Stimulated activated naive B cell treated with anti-CD40 and anti-IgM and Interleukin-4, amounts not matched to agents 10 μg/mL and 1 μg/mL and 100 μg/mL, for 72 hours (primary cell): ENCODE measurements at regions not wholly inside any gene's neighbourhood (a gene's known extent, or its start where the extent isn't known, plus 50 kb on each side); places are given as distances from the start of the nearest gene placed in this dataset.
"Not testable (repeated sequence)": the region's sequence is repeated elsewhere in the genome, so short reads cannot be mapped to it uniquely, and the experiment has no call there.

ENCODE experiments used
- ATAC-seq, 2 donors: fragments of 150-1000 bp; cut with Tn5 transposase; replicated peaks; 2 replicates each; pipeline ENCODE4 v1.10.0; 2021; ENCODE audit warnings: moderate library complexity in 1 of 2
- DNase-seq: peaks from one replicate; pipeline ENCODE4 v3.0.0; 2021
- H3K27ac Mint-ChIP-seq: one replicate; pipeline ENCODE4 v1.8.0; 2022; ENCODE audit warnings: mild to moderate bottlenecking, mixed read lengths
- H3K27me3 Mint-ChIP-seq, 2 donors: one replicate each; pipeline ENCODE4 v1.8.0; 2022; ENCODE audit warnings: mixed read lengths in 2 of 2
- H3K36me3 Mint-ChIP-seq, 2 donors: one replicate each; pipeline ENCODE4 v1.8.0; 2022; ENCODE audit warnings: mixed read lengths in 2 of 2, mild to moderate bottlenecking in 1 of 2
- H3K4me1 Mint-ChIP-seq, 2 donors: one replicate each; pipeline ENCODE4 v1.8.0; 2022; ENCODE audit warnings: mixed read lengths in 2 of 2, mild to moderate bottlenecking in 1 of 2
- H3K4me3 Mint-ChIP-seq, 2 donors: one replicate each; pipeline ENCODE4 v1.8.0; 2022; ENCODE audit warnings: mild to moderate bottlenecking in 2 of 2, mixed read lengths in 2 of 2, moderate library complexity in 1 of 2
- H3K9me3 Mint-ChIP-seq, 2 donors: one replicate each; pipeline ENCODE4 v1.8.0; 2022; ENCODE audit warnings: mixed read lengths in 2 of 2, mild to moderate bottlenecking in 1 of 2

GRCh38 chr2:196293751-196294515, 122.6 kb upstream of the STK17B start:
- ATAC-seq (no peak), DNase-seq (no peak)
- H3K27ac Mint-ChIP-seq: no peak overlapping the region
- peaks cover 26 to 44% of the 10 kb centered on the region in 2 donors for H3K4me1 Mint-ChIP-seq
- H3K36me3 Mint-ChIP-seq: no peaks in the 10 kb centered on the region
- no peaks in the 10 kb centered on the region for H3K9me3 Mint-ChIP-seq
- H3K27me3 Mint-ChIP-seq: no peaks in the 10 kb centered on the region
- no peak overlapping the region for H3K4me3 Mint-ChIP-seq

- ATAC-seq (no peak), DNase-seq (no peak)
- Mint-ChIP-seq H3K4me3 (no peak overlapping the region), H3K27ac (peak overlapping the region; percentile 59), H3K9me3 (no peaks in the 10 kb centered on the region), H3K36me3 (no peaks in the 10 kb centered on the region), H3K27me3 (no peaks in the 10 kb centered on the region), H3K4me1 (peaks cover 23 to 39% of the 10 kb centered on the region in 2 donors)
These were observed 123.1 kb upstream of the STK17B start for GRCh38 chr2:196294516-196294909.

- DNase-seq: no peak
- Mint-ChIP-seq H3K27ac (peak overlapping the region; percentile 59), H3K4me1 (peaks cover 21 to 34% of the 10 kb centered on the region in 2 donors)
These were observed 123.6 kb upstream of the STK17B start for GRCh38 chr2:196295005-196295404.

GRCh38 chr2:196298106-196298723, 126.8 kb upstream of the STK17B start:
- not testable (repeated sequence) for ATAC-seq, H3K27ac Mint-ChIP-seq, H3K4me1 Mint-ChIP-seq, H3K9me3 Mint-ChIP-seq, H3K27me3 Mint-ChIP-seq, H3K4me3 Mint-ChIP-seq, DNase-seq, H3K36me3 Mint-ChIP-seq

More at GRCh38 chr2:196295005-196295404, 123.6 kb upstream of the STK17B start:
- Mint-ChIP-seq H3K4me3 (no peak overlapping the region), H3K9me3 (no peaks in the 10 kb centered on the region), H3K27me3 (no peaks in the 10 kb centered on the region), H3K36me3 (no peaks in the 10 kb centered on the region)
- ATAC-seq: no peak

DNA sequence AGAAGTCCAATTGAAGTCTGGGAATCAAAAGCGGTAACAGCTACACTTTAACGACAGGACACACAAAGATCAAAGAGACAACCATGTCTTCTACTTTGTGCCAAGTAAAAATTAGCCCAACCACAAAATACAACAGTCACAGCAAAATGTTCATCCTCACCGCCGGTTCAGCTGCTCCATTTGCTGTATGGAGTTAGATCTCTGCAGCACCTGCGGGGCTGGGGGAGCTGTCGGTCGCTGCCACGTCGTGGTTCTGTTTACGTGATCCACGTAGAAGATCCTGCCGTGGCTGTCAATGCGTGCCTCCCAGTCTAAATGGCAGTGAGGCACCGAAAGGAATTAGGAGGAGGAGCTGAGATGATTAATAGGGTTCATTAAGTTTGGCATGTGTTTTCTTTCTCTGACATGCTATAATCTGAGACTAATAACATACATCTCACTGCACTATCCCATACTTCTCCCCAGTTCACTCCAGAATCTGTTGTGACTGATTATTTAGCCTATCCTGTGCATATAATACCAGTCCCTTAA, 136.5 kb upstream of the STK17B start:
- no peak for ATAC-seq
- Mint-ChIP-seq H3K36me3 (no peaks in the 10 kb centered on the region), H3K4me3 (no peak overlapping the region), H3K27me3 (no peaks in the 10 kb centered on the region), H3K4me1 (no peaks in the 10 kb centered on the region), H3K27ac (no peak overlapping the region), H3K9me3 (no peaks in the 10 kb centered on the region)
- no peak for DNase-seq

- H3K36me3 Mint-ChIP-seq: no peaks in the 10 kb centered on the region
- H3K4me1 Mint-ChIP-seq: no peaks in the 10 kb centered on the region
- no peaks in the 10 kb centered on the region for H3K27me3 Mint-ChIP-seq
- no peak overlapping the region for H3K4me3 Mint-ChIP-seq
- no peaks in the 10 kb centered on the region for H3K9me3 Mint-ChIP-seq
- ATAC-seq (no peak), DNase-seq (no peak)
- H3K27ac Mint-ChIP-seq: no peak overlapping the region
These were observed 138.3 kb upstream of the STK17B start for GRCh38 chr2:196309691-196310090.

DNA sequence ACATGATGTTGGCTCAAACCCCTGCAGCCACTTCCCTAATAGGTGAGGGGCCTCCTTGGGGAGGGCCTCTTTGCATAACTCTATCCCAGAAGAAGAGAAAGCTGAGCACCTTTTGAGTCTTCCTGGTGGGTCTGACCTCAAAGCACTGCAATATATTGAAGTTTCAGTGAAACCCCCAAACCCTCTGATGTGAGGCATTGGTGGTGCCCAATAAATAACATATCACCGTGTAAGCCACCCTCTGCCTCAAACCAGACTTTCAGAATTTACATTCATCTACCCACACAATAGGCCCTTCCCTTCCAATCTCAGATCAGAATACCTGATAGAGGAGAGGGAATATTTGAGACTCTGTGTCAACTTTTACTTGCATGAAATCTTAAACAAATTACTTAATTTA, 142.8 kb upstream of the STK17B start:
- no peaks in the 10 kb centered on the region for H3K36me3 Mint-ChIP-seq
- H3K4me3 Mint-ChIP-seq: no peak overlapping the region
- no peak overlapping the region for H3K27ac Mint-ChIP-seq
- no peaks in the 10 kb centered on the region for H3K27me3 Mint-ChIP-seq
- ATAC-seq (no peak), DNase-seq (no peak)
- H3K9me3 Mint-ChIP-seq: no peaks in the 10 kb centered on the region
- peaks cover 0 to 1% of the 10 kb centered on the region in 2 donors for H3K4me1 Mint-ChIP-seq

DNA sequence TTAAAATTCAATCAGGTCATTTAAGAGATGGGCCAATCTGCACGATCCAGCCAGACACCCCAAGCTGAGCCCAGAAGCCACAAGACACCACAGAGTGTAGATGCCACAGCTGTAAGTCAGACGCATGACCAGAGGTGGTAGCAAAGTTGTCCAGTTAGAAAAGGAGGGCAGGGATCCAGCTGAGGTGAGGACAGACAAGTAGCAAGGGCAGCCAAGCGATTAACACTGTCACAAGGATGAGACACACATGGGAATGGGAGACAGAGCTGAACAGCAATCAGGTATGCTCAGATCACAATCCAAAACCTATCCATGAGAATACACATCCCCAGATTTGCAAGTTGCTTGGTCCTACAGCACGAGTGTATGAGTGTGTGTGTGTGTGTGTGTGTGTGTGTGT, 143.4 kb upstream of the STK17B start:
- H3K9me3 Mint-ChIP-seq: no peaks in the 10 kb centered on the region
- no peaks in the 10 kb centered on the region for H3K27me3 Mint-ChIP-seq
- H3K36me3 Mint-ChIP-seq: no peaks in the 10 kb centered on the region
- no peak for ATAC-seq
- DNase-seq: no peak
- H3K4me3 Mint-ChIP-seq: no peak overlapping the region
- H3K27ac Mint-ChIP-seq: peak overlapping the region; percentile 16
- peaks cover 0 to 1% of the 10 kb centered on the region in 2 donors for H3K4me1 Mint-ChIP-seq

GRCh38 chr2:196315388-196316049, 144.1 kb upstream of the STK17B start:
- H3K9me3 Mint-ChIP-seq: no peaks in the 10 kb centered on the region
- peaks cover 0 to 1% of the 10 kb centered on the region in 2 donors for H3K4me1 Mint-ChIP-seq
- H3K4me3 Mint-ChIP-seq: no peak overlapping the region
- H3K27ac Mint-ChIP-seq: peak overlapping the region; percentile 32
- H3K36me3 Mint-ChIP-seq: no peaks in the 10 kb centered on the region
- ATAC-seq: no peak
- H3K27me3 Mint-ChIP-seq: no peaks in the 10 kb centered on the region
- no peak for DNase-seq

DNA sequence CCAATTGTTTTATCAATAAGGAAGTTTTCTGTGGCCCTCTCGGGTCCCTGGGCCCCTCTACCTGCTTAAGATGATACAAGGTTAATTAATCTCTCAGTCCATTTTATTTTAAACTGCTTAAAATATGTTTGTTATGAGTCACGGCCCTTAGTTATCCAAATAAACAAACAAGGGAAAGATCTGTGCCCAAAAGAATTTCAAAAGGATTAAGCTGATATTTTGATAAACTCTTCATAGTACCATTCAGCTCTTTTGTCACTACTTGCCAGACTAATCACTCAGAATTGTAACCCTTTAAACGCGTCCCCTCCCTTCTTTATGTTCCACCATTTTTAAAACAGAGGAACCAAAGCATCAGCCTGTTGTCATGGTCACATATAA, 144.7 kb upstream of the STK17B start:
- H3K27ac Mint-ChIP-seq: peak overlapping the region; percentile 32
- H3K4me3 Mint-ChIP-seq: no peak overlapping the region
- peaks cover 0 to 1% of the 10 kb centered on the region in 2 donors for H3K4me1 Mint-ChIP-seq
- ATAC-seq: no peak
- DNase-seq: no peak
- no peaks in the 10 kb centered on the region for H3K9me3 Mint-ChIP-seq
- H3K36me3 Mint-ChIP-seq: no peaks in the 10 kb centered on the region
- H3K27me3 Mint-ChIP-seq: no peaks in the 10 kb centered on the region

DNA sequence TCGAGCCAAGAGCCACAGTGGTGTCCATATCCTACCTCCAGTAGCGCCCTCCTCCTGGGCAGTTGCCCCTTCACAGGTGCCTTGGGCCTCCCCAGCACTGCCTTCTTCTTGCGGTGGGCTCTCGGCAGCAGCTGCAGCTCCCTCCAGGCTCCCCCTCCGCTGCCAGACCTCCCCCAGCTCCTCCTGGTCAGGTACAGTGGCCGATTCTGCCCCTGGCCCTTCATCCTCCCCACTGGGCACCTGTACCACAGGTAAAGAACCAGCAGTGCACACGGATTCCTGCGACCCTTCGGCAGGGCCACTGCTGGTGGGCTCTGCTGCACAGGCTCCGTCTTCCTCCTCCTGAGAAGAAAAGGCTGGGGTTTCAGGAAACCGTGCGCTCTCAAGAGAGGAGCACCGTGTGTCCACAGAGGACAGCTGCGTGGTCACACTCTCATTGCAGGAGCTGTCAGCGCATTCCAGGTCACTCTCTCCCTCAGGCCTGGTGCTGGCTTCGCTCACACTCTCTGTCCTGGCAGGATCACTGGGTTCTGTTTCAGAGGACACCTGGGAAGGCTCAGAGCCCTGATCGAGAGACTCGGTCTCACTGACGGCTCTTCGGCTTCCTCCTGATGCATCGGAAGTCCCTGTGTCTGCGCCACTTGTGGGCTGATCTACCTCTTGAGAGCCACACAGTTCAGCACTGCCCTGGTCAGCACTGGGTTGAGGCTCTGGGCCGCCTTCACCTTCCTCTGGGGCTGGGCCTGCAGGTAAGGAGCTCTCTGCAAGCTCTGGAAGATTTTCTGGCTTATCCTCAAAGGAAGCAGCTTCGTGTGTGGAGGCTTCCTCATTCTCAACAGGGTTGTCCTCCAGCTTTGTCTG, 147.4 kb upstream of the STK17B start:
- no peak overlapping the region for H3K4me3 Mint-ChIP-seq
- no peaks in the 10 kb centered on the region for H3K36me3 Mint-ChIP-seq
- H3K27ac Mint-ChIP-seq: peak overlapping the region; percentile 3
- no peaks in the 10 kb centered on the region for H3K27me3 Mint-ChIP-seq
- peaks cover 0 to 1% of the 10 kb centered on the region in 2 donors for H3K4me1 Mint-ChIP-seq
- no peak for DNase-seq
- H3K9me3 Mint-ChIP-seq: no peaks in the 10 kb centered on the region
- ATAC-seq: no peak

DNA sequence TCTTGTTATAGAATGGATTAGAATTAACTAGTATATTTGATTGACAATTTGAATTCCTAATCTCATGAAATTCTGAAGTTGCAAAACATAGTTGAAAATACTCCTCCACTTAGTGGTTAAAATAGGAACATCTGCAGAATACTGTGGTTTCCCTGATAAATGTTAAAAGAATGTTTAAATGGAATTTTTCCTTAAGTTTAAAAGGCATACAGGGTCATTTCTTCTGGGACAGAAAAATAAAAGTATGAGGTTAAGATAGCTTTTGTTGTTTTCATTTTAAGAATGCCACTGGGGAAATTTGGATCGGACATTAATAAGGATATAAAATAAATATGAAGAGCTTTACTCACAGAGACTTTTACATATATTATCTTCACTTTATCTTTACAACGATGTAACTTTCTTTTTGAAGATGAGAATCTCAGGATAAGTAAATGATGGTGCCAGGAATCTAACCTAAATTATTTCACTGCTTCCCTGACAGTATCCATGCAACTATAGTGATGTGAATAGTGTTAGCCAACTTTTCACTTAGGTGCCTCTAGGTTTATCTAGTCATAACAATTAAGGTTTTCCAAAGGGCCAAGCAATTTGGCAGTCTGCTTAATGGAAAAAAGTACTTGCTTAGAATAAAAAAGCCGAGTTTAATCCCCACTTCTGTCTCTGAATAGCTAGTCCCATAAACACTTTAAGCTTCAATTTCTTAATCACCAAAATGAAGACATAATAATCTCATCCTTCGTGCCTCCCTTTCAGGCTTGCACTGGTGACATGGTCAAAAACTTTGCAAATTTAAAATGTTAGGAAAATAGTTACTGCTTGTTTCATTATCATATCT, 151.8 kb upstream of the STK17B start:
- H3K4me3 Mint-ChIP-seq: no peak overlapping the region
- no peak for DNase-seq
- no peaks in the 10 kb centered on the region for H3K36me3 Mint-ChIP-seq
- peaks cover 0 to 4% of the 10 kb centered on the region in 2 donors for H3K27me3 Mint-ChIP-seq
- H3K9me3 Mint-ChIP-seq: no peaks in the 10 kb centered on the region
- ATAC-seq: no peak
- H3K4me1 Mint-ChIP-seq: no peaks in the 10 kb centered on the region
- H3K27ac Mint-ChIP-seq: no peak overlapping the region

DNA sequence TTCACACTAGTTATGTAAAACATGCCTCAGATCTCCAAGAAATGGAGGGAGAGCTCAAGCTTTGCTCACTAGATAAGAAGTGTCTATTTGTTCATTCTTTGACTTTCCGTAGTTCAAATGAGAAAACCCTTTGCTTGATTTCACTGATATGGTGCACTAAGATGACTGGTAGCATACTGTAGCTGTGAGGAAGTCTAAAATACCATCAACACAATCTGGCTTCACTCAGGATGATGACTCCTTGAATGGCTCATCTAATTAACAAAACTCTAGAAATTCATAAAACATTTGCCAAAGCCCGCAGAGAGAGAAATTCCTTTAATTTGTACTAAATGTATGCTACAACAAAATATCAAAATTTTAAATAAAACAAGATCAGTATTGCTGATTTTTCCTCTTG, 152.8 kb upstream of the STK17B start:
- DNase-seq (no peak), ATAC-seq (no peak)
- no peaks in the 10 kb centered on the region for H3K36me3 Mint-ChIP-seq
- no peak overlapping the region for H3K4me3 Mint-ChIP-seq
- H3K27me3 Mint-ChIP-seq: peaks cover 0 to 4% of the 10 kb centered on the region in 2 donors
- H3K4me1 Mint-ChIP-seq: no peaks in the 10 kb centered on the region
- no peak overlapping the region for H3K27ac Mint-ChIP-seq
- H3K9me3 Mint-ChIP-seq: no peaks in the 10 kb centered on the region
